ENCODE measurements at regions not wholly inside any gene's neighbourhood (a gene's known extent, or its start where the extent isn't known, plus 50 kb on each side); places are given as distances from the start of the nearest gene placed in this dataset.

DNA sequence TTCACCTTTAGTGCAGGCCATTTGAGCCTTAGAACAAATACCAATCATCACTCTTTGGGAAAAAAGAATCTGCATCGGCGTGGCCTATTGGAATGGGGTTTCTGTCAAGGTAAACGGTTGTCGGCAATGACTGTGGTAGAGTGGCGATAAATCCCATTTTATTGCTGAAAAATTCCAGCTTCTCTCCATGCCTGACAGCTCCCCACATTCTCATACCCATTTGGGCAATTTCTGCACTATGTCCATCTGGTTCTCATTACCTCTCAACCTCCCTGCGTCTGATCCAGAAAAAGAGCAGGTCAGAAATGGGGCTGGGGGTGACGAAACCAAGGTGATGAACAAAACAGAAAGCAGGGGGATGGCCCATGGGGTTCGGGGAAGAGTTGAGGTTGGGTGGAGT, 254.0 kb downstream of the MEIS1 start:
- Histone ChIP-seq H3K27ac (ENCODE audit: low read depth, low read length) (no peak overlapping the region), H3K4me3 (ENCODE audit: low read length) (no peak overlapping the region), H3K9me3 (ENCODE audit: control insufficient read depth in 2 of 3, low read length in 3 of 3) (no peaks in the 10 kb centered on the region), H3K27me3 (ENCODE audit: control insufficient read depth in 2 of 2, insufficient read depth in 2 of 2, low read length in 2 of 2) (no peaks in the 10 kb centered on the region), H3K4me1 (ENCODE audit: control insufficient read depth in 2 of 2, insufficient read depth in 2 of 2, low read length in 2 of 2) (no peaks in the 10 kb centered on the region), H3K36me3 (ENCODE audit: control insufficient read depth in 2 of 3, insufficient read depth in 3 of 3, low read length in 3 of 3) (no peaks in the 10 kb centered on the region)
- DNase-seq (no peak), ATAC-seq (no peak)
- Mint-ChIP-seq H3K36me3 (no peaks in the 10 kb centered on the region), H3K27me3 (peaks cover 0 to 8% (median 0%) of the 10 kb centered on the region in 5 donors), H3K4me3 (no peak overlapping the region), H3K4me1 (no peaks in the 10 kb centered on the region), H3K9me3 (peaks cover 0 to 4% (median 0%) of the 10 kb centered on the region in 11 donors), H3K27ac (no peak overlapping the region)
- intact Hi-C loops (cut with micrococcal nuclease): no loop called here
- ChIA-PET POLR2A (no interaction called here), CTCF (no interaction called here)

DNA sequence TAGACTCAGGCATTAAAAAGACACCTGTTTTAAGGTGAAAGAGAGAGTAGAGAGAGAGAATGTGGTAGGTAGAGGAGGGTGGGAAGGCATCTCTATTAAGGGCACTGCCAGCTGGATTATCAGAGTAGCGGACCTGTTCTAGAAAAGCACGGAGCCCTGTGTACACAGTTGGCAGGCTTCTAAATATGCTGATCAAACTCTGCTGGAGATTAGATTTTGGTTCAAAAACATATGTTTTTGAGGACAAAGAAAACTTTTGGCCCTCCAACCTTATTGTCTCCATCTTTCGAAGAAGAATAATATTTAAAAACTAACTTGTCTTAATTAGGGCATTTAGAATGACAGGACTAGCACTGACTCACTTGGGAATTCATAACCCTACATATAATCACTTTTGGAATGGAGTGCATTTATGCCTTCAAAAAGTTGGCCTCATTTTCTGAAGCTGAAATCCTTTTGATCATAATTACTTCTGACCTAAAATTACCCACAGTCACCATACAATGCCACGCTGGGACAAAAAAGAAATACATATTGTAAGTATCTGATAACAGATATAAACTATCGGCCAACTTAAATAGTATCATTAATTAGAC, 254.6 kb downstream of the MEIS1 start:
- ChIA-PET POLR2A (no interaction called here), CTCF (no interaction called here)
- no peak for ATAC-seq
- Mint-ChIP-seq H3K27me3 (peaks cover 0 to 8% (median 0%) of the 10 kb centered on the region in 5 donors), H3K36me3 (no peaks in the 10 kb centered on the region), H3K9me3 (peaks cover 0 to 4% (median 0%) of the 10 kb centered on the region in 11 donors), H3K4me1 (no peaks in the 10 kb centered on the region), H3K27ac (no peak overlapping the region), H3K4me3 (no peak overlapping the region)
- Histone ChIP-seq H3K36me3 (ENCODE audit: control insufficient read depth in 2 of 3, insufficient read depth in 3 of 3, low read length in 3 of 3) (no peaks in the 10 kb centered on the region), H3K27ac (ENCODE audit: low read depth, low read length) (no peak overlapping the region), H3K4me1 (ENCODE audit: control insufficient read depth in 2 of 2, insufficient read depth in 2 of 2, low read length in 2 of 2) (no peaks in the 10 kb centered on the region), H3K27me3 (ENCODE audit: control insufficient read depth in 2 of 2, insufficient read depth in 2 of 2, low read length in 2 of 2) (no peaks in the 10 kb centered on the region), H3K4me3 (ENCODE audit: low read length) (no peak overlapping the region), H3K9me3 (ENCODE audit: control insufficient read depth in 2 of 3, low read length in 3 of 3) (no peaks in the 10 kb centered on the region)
- intact Hi-C loops (cut with micrococcal nuclease): no loop called here
- DNase-seq: no peak

DNA sequence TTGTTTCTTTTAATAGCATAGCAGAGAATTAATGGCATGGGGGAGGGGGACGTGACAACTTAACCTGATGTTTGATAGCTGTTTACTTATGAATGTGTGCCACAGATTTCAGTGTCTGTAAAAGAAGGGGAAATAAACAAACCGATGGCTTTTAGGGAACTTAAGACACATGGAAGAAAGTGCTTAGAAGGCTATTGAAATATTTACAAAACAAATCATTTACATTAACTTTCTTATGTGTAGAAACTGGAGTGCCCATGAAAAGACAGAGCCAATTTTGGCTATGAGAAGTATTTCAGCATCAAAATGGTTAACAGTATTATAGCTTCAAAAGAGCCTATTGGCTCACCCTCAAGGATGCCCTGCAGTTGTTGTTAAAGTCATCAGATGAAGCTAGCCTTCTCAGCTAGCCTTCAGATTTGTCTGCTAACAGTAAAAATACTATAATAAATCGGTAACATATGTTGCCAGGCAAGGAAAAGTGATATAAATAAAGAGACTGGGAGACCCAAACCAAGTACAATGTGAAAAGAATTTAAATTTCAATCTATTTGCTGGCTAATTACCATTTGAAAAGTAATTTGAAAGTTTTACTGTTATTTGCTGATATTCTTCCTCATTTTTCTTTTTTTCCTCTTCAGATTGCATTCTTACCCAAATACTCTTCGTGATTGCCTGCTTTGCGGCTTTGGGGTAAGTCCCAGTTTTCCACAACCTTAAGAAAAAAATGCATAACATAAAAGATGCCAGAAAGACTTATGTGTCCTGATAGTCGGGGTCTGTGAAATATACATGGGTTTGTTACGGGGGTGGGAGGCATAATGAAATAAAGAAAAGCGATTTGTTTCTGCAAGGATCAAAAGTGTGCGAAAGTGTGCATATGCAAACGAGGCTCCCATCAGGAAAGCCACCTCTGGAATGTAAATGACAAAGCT, 256.4 kb downstream of the MEIS1 start:
- POLR2A ChIA-PET: no interaction called here
- no peaks in the 10 kb centered on the region for H3K9me3 ChIP-seq (ENCODE audit: control insufficient read depth in 2 of 3, low read length in 3 of 3)
- no peak overlapping the region for H3K4me3 Mint-ChIP-seq
- intact Hi-C loops (cut with micrococcal nuclease): no loop called here
- DNase-seq (no peak), ATAC-seq (no peak)
- peaks cover 0 to 2% (median 0%) of the 10 kb centered on the region in 11 donors for H3K9me3 Mint-ChIP-seq
- H3K36me3 Mint-ChIP-seq: no peaks in the 10 kb centered on the region
- H3K4me1 Mint-ChIP-seq: no peaks in the 10 kb centered on the region
- peaks cover 0 to 6% (median 0%) of the 10 kb centered on the region in 5 donors for H3K27me3 Mint-ChIP-seq
- H3K4me3 ChIP-seq (ENCODE audit: low read length): no peak overlapping the region
- H3K27ac ChIP-seq (ENCODE audit: low read depth, low read length): no peak overlapping the region
- no peak overlapping the region for H3K27ac Mint-ChIP-seq
- H3K4me1 ChIP-seq (ENCODE audit: control insufficient read depth in 2 of 2, insufficient read depth in 2 of 2, low read length in 2 of 2): no peaks in the 10 kb centered on the region
- no peaks in the 10 kb centered on the region for H3K27me3 ChIP-seq (ENCODE audit: control insufficient read depth in 2 of 2, insufficient read depth in 2 of 2, low read length in 2 of 2)
- H3K36me3 ChIP-seq (ENCODE audit: control insufficient read depth in 2 of 3, insufficient read depth in 3 of 3, low read length in 3 of 3): no peaks in the 10 kb centered on the region
- CTCF ChIA-PET: interaction anchor here (0.5 kb wide), 1 partner anchor 1213 kb away, joined by 3 read pairs; no protein-coding TSS in a partner anchor

DNA sequence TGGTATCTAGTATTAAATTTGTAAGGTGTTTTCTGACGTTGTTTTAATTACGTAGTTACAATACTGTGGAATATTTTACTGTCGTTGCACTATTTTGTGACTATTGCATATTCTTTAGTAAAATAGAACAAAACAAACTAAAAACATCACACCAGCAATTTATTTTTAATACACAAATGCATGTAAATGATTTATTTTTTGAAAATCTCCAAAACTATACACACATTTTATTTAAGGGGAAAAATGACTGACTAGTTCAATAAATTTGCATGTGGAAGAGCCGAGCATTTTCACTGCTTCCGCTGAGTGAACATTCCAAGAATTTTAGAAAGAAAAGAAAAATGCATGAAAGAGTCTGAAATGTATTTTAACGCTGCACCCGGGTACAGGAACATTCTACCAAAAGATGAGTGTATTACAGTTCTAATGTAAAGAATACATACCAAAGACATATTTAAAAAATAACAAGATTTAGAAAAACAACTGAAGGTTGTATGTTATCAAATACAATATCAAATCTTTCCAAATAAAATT, 257.7 kb downstream of the MEIS1 start:
- POLR2A ChIA-PET: no interaction called here
- peaks cover 0 to 2% (median 0%) of the 10 kb centered on the region in 11 donors for H3K9me3 Mint-ChIP-seq
- ATAC-seq: no peak
- CTCF ChIA-PET: no interaction called here
- H3K4me1 Mint-ChIP-seq: no peaks in the 10 kb centered on the region
- no peaks in the 10 kb centered on the region for H3K36me3 Mint-ChIP-seq
- no peak overlapping the region for H3K4me3 Mint-ChIP-seq
- H3K27ac Mint-ChIP-seq: no peak overlapping the region
- H3K27me3 Mint-ChIP-seq: no peaks in the 10 kb centered on the region
- no peaks in the 10 kb centered on the region for H3K27me3 ChIP-seq (ENCODE audit: control insufficient read depth in 2 of 2, insufficient read depth in 2 of 2, low read length in 2 of 2)
- no peaks in the 10 kb centered on the region for H3K9me3 ChIP-seq (ENCODE audit: control insufficient read depth in 2 of 3, low read length in 3 of 3)
- no peak for DNase-seq
- no peak overlapping the region for H3K4me3 ChIP-seq (ENCODE audit: low read length)
- H3K4me1 ChIP-seq (ENCODE audit: control insufficient read depth in 2 of 2, insufficient read depth in 2 of 2, low read length in 2 of 2): no peaks in the 10 kb centered on the region
- intact Hi-C loops (cut with micrococcal nuclease): no loop called here
- no peaks in the 10 kb centered on the region for H3K36me3 ChIP-seq (ENCODE audit: control insufficient read depth in 2 of 3, insufficient read depth in 3 of 3, low read length in 3 of 3)
- no peak overlapping the region for H3K27ac ChIP-seq (ENCODE audit: low read depth, low read length)

DNA sequence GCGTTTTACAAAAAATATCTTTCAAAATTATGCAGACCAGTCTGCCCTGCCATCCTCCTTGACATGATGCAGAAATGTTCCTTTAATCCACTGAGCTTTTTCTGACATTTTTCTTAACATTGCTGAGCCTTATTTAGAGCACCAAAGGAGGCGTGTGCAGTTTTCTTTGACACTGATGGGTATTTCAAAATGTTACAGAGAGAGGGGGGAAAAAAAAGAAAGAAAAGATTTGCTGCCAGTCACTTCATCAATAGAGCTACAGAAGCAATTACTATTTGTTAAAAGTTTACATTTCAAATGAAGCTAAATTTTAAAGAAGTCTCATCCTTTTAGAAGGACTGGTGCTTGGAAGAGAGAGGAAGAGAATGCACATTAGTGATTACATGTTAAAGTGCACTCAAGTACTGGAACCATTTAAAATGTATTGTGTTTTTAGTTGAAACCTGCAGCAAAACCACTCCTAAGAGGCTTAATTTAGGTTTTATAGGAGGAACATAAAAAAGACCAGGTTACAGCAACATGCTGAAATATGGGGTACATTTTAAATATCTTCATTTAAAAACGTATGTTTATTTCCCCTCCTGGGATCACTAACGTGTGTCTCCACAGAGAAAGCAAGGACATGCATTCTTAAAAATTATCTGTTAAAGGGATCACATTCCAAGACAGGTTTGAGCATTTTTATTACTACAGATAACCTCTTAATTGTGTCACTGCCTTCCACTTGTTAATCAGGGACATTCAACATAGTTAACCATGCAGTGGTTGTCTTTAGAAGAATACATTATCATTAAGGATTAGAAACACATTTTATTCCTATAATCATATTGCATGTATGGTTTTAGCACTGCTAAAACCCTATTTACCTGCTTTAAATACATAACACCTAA, 258.4 kb downstream of the MEIS1 start:
- intact Hi-C loops (cut with micrococcal nuclease): no loop called here
- H3K27me3 Mint-ChIP-seq: no peaks in the 10 kb centered on the region
- POLR2A ChIA-PET: no interaction called here

DNA sequence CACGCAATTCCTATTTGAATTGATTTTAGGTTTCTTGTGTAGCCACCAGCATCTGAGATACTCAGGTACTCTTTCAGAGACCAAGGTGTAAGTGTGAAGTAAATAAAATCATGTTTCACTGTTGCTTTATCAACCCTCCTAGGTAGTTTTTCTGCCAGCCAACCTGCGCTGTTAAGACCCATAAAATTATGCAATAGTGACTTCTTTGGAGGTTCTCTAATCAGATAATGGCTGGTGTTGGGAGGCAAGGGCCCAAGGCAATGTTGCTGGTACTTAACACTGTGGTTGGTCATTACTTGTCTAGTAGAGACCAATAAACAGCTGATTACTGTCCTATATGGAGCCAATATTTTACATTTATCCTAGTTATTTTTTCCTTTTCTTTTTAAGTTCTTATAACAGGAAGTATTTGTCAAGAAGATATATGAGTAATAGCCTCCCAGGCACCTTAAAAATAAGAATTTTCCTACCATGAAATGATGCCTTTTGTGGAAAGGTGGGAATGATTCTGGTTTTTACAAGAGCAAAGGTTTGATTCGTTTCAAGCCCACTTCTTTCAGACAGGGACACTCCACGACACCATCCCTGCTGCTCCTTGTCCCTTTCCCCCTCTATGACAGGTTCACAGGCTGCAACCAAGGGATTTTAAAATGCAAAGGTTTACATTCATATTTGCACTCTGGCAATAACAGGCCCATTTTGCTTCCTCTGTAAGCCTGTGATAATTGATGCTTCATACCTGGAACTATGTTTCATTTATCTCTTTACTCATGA, 259.3 kb downstream of the MEIS1 start:
- H3K4me1 ChIP-seq (ENCODE audit: control insufficient read depth in 2 of 2, insufficient read depth in 2 of 2, low read length in 2 of 2): no peaks in the 10 kb centered on the region
- intact Hi-C loops (cut with micrococcal nuclease): no loop called here
- H3K36me3 Mint-ChIP-seq: no peaks in the 10 kb centered on the region
- H3K36me3 ChIP-seq (ENCODE audit: control insufficient read depth in 2 of 3, insufficient read depth in 3 of 3, low read length in 3 of 3): no peaks in the 10 kb centered on the region
- peaks cover 0 to under 1% (median 0%) of the 10 kb centered on the region in 11 donors for H3K9me3 Mint-ChIP-seq
- H3K4me3 Mint-ChIP-seq: no peak overlapping the region
- H3K27me3 ChIP-seq (ENCODE audit: control insufficient read depth in 2 of 2, insufficient read depth in 2 of 2, low read length in 2 of 2): no peaks in the 10 kb centered on the region
- H3K4me3 ChIP-seq (ENCODE audit: low read length): no peak overlapping the region
- ChIA-PET POLR2A (no interaction called here), CTCF (no interaction called here)
- no peaks in the 10 kb centered on the region for H3K4me1 Mint-ChIP-seq
- ATAC-seq (no peak), DNase-seq (no peak)
- no peaks in the 10 kb centered on the region for H3K9me3 ChIP-seq (ENCODE audit: control insufficient read depth in 2 of 3, low read length in 3 of 3)
- no peak overlapping the region for H3K27ac Mint-ChIP-seq
- no peak overlapping the region for H3K27ac ChIP-seq (ENCODE audit: low read depth, low read length)
- H3K27me3 Mint-ChIP-seq: no peaks in the 10 kb centered on the region

More for the DNA sequence above, 258.4 kb downstream of the MEIS1 start:
- H3K4me1 Mint-ChIP-seq: no peaks in the 10 kb centered on the region
- CTCF ChIA-PET: no interaction called here
- DNase-seq: no peak
- H3K9me3 Mint-ChIP-seq: peaks cover 0 to 2% (median 0%) of the 10 kb centered on the region in 11 donors
- H3K4me3 Mint-ChIP-seq: no peak overlapping the region
- Histone ChIP-seq H3K27me3 (ENCODE audit: control insufficient read depth in 2 of 2, insufficient read depth in 2 of 2, low read length in 2 of 2) (no peaks in the 10 kb centered on the region), H3K36me3 (ENCODE audit: control insufficient read depth in 2 of 3, insufficient read depth in 3 of 3, low read length in 3 of 3) (no peaks in the 10 kb centered on the region), H3K9me3 (ENCODE audit: control insufficient read depth in 2 of 3, low read length in 3 of 3) (no peaks in the 10 kb centered on the region), H3K4me1 (ENCODE audit: control insufficient read depth in 2 of 2, insufficient read depth in 2 of 2, low read length in 2 of 2) (no peaks in the 10 kb centered on the region), H3K27ac (ENCODE audit: low read depth, low read length) (no peak overlapping the region), H3K4me3 (ENCODE audit: low read length) (no peak overlapping the region)
- H3K36me3 Mint-ChIP-seq: no peaks in the 10 kb centered on the region
- no peak for ATAC-seq
- no peak overlapping the region for H3K27ac Mint-ChIP-seq
